ENCODE measurements at regions not wholly inside any gene's neighbourhood (a gene's known extent, or its start where the extent isn't known, plus 50 kb on each side); places are given as distances from the start of the nearest gene placed in this dataset.

DNA sequence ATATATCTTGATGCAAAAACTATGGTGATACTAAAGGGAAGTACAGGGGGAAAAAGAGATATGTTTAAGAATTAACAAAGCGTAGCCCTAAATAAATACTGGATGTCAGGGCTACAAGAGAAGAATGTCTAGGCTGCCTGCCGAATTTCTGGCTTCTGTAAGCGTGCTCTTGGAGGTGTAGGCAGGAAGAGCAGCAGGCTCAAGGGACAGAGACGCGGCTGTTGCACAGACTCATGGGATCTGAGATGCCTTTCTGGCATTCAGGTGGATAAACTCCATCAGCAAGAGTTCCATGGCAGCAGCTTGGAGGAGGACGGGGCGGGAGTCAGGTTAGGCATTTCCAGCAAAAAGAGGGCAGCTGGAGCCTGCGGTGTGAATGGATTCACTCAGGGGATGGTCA lies 123.2 kb upstream of the TWIST2 start:
- Histone ChIP-seq H3K27ac (ENCODE audit: extremely low read depth, low read depth, low read length) (no peak overlapping the region), H3K4me1 (ENCODE audit: control insufficient read depth, insufficient read depth, low read length) (no peaks in the 10 kb centered on the region), H3K36me3 (ENCODE audit: control insufficient read depth in 2 of 2, insufficient read depth in 1 of 2, low read length in 2 of 2) (no peaks in the 10 kb centered on the region), H3K4me3 (ENCODE audit: low read depth, low read length) (no peak overlapping the region), H3K9me3 (ENCODE audit: control insufficient read depth, insufficient read depth, low read depth, low read length) (no peaks in the 10 kb centered on the region)
- ChIA-PET CTCF (interaction anchor here (1.5 kb wide), 1 partner anchor 28 kb away, joined by 4 read pairs; no protein-coding TSS in a partner anchor), POLR2A (no interaction called here)
- TF ChIP-seq ZNF843 (tag by site-specific recombination; IDR thresholded peaks at IDR 0.05) (no peak), ZNF157 (tag by site-specific recombination; IDR thresholded peaks at IDR 0.05) (no peak), IKZF3 (tag by site-specific recombination; IDR thresholded peaks at IDR 0.05) (no peak), ZFP3 (tag by site-specific recombination; IDR thresholded peaks at IDR 0.05; ENCODE audit: low read depth) (no peak), RBAK (tag by site-specific recombination; IDR thresholded peaks at IDR 0.05) (no peak), KLF16 (tag by site-specific recombination; IDR thresholded peaks at IDR 0.05) (no peak), ZNF266 (tag by site-specific recombination; IDR thresholded peaks at IDR 0.05; ENCODE audit: low read depth) (no peak), ZBTB8A (tag by site-specific recombination; IDR thresholded peaks at IDR 0.05) (no peak), ZEB2 (tag by site-specific recombination; IDR thresholded peaks at IDR 0.05) (no peak), TCF7L2 (IDR thresholded peaks at IDR 0.05; ENCODE audit: borderline replicate concordance, low read depth, low read length) (no peak), ZNF223 (tag by site-specific recombination; IDR thresholded peaks at IDR 0.05) (no peak), ZNF19 (tag by site-specific recombination; IDR thresholded peaks at IDR 0.05; ENCODE audit: low read depth) (no peak), ZNF404 (tag by site-specific recombination; IDR thresholded peaks at IDR 0.05) (no peak), MEIS1 (CRISPR knock-in tag; IDR thresholded peaks at IDR 0.05; ENCODE audit: borderline replicate concordance) (no peak), SCRT2 (tag by site-specific recombination; IDR thresholded peaks at IDR 0.05) (no peak), ZNF830 (tag by site-specific recombination; IDR thresholded peaks at IDR 0.05; ENCODE audit: low read depth) (no peak), KLF1 (tag by site-specific recombination; IDR thresholded peaks at IDR 0.05) (no peak), ZNF354C (tag by site-specific recombination; IDR thresholded peaks at IDR 0.05; ENCODE audit: borderline replicate concordance, low read depth) (no peak)
- TF ChIP-seq, protein P1, sequence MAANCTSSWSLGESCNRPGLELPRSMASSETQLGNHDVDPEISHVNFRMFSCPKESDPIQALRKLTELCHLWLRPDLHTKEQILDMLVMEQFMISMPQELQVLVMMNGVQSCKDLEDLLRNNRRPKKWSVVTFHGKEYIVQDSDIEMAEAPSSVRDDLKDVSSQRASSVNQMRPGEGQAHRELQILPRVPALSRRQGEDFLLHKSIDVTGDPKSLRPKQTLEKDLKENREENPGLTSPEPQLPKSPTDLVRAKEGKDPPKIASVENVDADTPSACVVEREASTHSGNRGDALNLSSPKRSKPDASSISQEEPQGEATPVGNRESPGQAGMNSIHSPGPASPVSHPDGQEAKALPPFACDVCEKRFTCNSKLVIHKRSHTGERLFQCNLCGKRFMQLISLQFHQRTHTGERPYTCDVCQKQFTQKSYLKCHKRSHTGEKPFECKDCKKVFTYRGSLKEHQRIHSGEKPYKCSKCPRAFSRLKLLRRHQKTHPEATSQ (tag by site-specific recombination; IDR thresholded peaks at IDR 0.05) = no peak

DNA sequence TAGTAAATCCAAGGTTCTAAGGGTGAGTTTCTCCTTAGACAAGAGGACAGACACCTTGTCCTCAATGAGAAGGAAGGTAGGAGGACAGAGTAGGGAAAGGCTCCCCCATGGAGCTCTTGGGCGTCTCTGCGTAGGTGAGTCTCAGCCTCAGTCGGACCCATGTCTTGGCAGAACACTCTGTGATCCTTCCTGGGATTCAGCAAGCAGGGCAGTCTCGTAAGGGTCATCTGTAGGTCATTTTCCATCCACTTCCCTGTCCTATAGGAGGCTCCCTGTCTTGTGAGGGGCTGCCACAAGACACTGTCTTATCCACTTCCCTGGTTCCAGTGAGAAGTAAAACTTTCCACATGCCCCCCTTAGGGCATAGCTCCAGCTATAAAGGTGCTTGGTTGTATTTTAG lies 122.6 kb upstream of the TWIST2 start:
- no peak for TF ChIP-seq ZNF433 (tag by site-specific recombination; IDR thresholded peaks at IDR 0.05; ENCODE audit: low read depth)
- ChIA-PET CTCF (no interaction called here), POLR2A (no interaction called here)

DNA sequence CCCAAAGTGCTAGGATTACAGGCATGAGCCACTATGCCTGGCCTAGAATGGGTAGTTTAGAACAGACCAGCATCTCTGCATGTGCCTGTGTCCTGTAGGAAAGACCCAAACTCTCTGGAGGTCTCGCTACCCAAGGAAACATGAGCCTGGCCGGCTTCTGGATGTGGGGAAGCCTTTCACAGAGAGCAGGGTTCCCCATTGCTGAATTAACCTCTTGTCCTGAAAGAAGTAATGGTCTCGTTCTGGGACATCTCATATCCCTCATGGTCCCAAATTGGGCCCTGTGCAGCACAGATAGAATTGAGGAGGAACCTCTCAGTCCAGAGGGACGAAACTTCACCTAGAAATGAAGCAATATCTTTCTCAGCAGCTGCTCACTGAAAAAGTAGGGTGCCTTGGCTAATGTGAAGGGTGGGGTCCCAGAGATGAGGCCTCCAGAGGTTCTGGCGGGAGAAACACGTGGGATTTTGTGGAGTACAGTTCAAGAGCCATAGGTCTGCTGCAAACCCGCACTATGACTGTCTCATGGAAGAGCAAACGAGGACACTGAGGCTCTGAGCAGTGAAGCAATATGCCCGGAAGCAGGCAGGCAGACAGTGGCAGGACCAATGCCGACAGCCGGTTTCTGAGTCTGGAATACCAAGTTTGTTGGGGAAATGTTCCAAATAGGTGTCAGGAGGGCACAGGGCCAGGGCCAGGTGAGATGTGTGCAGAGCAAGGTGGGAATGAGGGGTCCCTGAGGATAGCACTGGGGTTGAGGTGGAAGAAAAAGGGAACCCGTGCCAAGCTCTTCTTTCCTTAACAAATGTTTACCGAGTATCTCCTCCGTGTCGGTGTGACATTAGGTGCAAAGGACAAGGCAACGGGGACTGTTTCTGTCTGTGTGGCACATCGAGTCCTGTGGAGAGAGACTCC lies 121.0 kb upstream of the TWIST2 start:
- ChIA-PET POLR2A (no interaction called here), CTCF (interaction anchor here (1.1 kb wide), 1 partner anchor 58 kb away, joined by 3 read pairs; no protein-coding TSS in a partner anchor)
- Histone ChIP-seq H3K9me3 (ENCODE audit: control insufficient read depth, insufficient read depth, low read depth, low read length) (no peaks in the 10 kb centered on the region), H3K4me3 (ENCODE audit: low read depth, low read length) (no peak overlapping the region), H3K27ac (ENCODE audit: extremely low read depth, low read depth, low read length) (no peak overlapping the region), H3K4me1 (ENCODE audit: control insufficient read depth, insufficient read depth, low read length) (no peaks in the 10 kb centered on the region), H3K36me3 (ENCODE audit: control insufficient read depth in 2 of 2, insufficient read depth in 1 of 2, low read length in 2 of 2) (no peaks in the 10 kb centered on the region)
- TF ChIP-seq, protein P2, sequence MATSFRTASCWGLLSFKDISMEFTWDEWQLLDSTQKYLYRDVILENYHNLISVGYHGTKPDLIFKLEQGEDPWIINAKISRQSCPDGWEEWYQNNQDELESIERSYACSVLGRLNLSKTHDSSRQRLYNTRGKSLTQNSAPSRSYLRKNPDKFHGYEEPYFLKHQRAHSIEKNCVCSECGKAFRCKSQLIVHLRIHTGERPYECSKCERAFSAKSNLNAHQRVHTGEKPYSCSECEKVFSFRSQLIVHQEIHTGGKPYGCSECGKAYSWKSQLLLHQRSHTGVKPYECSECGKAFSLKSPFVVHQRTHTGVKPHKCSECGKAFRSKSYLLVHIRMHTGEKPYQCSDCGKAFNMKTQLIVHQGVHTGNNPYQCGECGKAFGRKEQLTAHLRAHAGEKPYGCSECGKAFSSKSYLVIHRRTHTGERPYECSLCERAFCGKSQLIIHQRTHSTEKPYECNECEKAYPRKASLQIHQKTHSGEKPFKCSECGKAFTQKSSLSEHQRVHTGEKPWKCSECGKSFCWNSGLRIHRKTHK (tag by site-specific recombination; IDR thresholded peaks at IDR 0.05) = no peak
- TF ChIP-seq ZBTB48 (tag by site-specific recombination; IDR thresholded peaks at IDR 0.05) = no peak
- TF ChIP-seq ZNF121 (tag by site-specific recombination; IDR thresholded peaks at IDR 0.05) = no peak
- TF ChIP-seq GLI4 (tag by site-specific recombination; IDR thresholded peaks at IDR 0.05) = no peak
- TF ChIP-seq ZNF660 (tag by site-specific recombination; IDR thresholded peaks at IDR 0.05) = no peak
- no peak for TF ChIP-seq ZNF350 (tag by site-specific recombination; IDR thresholded peaks at IDR 0.05)
- TF ChIP-seq ZNF558 (tag by site-specific recombination; IDR thresholded peaks at IDR 0.05) = no peak
- no peak for TF ChIP-seq SP2 (tag by site-specific recombination; IDR thresholded peaks at IDR 0.05)
- TF ChIP-seq ZNF585B (tag by site-specific recombination; IDR thresholded peaks at IDR 0.05) = no peak
- TF ChIP-seq GLIS2 (tag by site-specific recombination; IDR thresholded peaks at IDR 0.05) = no peak
- no peak for TF ChIP-seq ZNF132 (tag by site-specific recombination; IDR thresholded peaks at IDR 0.05; ENCODE audit: borderline replicate concordance)
- TF ChIP-seq ZXDB (tag by site-specific recombination; IDR thresholded peaks at IDR 0.05) = no peak
- no peak for TF ChIP-seq BCL11A (tag by site-specific recombination; IDR thresholded peaks at IDR 0.05; ENCODE audit: low read depth)

More for the DNA sequence above, 122.6 kb upstream of the TWIST2 start:
- Histone ChIP-seq H3K27ac (ENCODE audit: extremely low read depth, low read depth, low read length) (no peak overlapping the region), H3K4me3 (ENCODE audit: low read depth, low read length) (no peak overlapping the region), H3K9me3 (ENCODE audit: control insufficient read depth, insufficient read depth, low read depth, low read length) (no peaks in the 10 kb centered on the region), H3K4me1 (ENCODE audit: control insufficient read depth, insufficient read depth, low read length) (no peaks in the 10 kb centered on the region), H3K36me3 (ENCODE audit: control insufficient read depth in 2 of 2, insufficient read depth in 1 of 2, low read length in 2 of 2) (no peaks in the 10 kb centered on the region)
